B cell (primary cell): ENCODE measurements at regions not wholly inside any gene's neighbourhood (a gene's known extent, or its start where the extent isn't known, plus 50 kb on each side); places are given as distances from the start of the nearest gene placed in this dataset.

Experiments
- CTCF ChIP-seq: fragments of 200-600 bp; IDR thresholded peaks from one replicate; pipeline ENCODE4 v1.8.0; 2022; ENCODE audit warnings: antibody characterized with exemption, mild to moderate bottlenecking
- EZH2 ChIP-seq: IDR thresholded peaks from 2 replicates; pipeline ENCODE4 v1.6.1; 2012; ENCODE audit warnings: borderline replicate concordance, low read depth, mild to moderate bottlenecking, moderate library complexity, low read length; ENCODE audit not compliant: insufficient read depth, poor library complexity, severe bottlenecking

DNA sequence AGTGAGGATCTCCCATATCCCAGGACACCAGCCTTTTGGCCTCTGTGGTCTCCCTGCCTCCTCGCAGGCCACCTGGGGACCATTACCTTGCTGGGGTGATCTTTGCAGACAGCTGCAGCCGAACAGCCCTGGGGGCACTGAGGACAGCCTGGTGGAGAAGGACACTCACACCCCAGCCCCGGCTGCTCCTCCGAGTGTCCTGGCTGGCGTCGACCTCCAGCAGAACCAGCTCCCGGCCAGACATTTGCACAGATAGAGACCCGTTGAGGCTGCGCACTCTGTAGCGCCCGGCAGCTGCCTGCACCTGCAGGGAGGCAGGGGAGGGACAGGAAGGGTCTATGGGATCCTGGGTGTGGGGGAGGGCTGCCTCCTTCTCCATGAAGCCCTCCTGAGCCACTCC, 90.3 kb downstream of the RMI2 start:
- no peak for TF ChIP-seq CTCF
- no peak for TF ChIP-seq EZH2
